ENCODE measurements at regions not wholly inside any gene's neighbourhood (a gene's known extent, or its start where the extent isn't known, plus 50 kb on each side); places are given as distances from the start of the nearest gene placed in this dataset.

DNA sequence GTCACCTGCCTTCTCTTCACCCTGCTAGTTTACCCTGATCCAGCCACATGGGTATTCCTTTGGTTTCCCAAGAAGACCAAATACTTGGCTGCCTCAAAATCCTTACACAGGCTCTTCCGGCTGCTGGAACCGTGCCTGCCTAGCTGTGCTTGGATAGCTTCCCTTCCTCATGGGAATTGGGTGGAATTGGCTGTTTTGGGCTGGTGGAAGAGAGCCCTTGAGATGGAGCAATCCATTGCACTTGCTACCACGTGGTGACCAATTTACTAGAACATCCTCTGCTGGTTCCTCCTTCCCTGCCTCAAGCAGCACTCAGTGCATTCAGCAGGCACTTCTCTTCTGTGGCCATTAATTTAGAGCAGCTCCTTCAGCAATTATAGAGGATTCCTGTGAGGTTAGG lies 119.3 kb upstream of the AP1S2 start:
- WGBS, 4 donors = 63 to 70% (median 67%) methylated on average over 3 of the region's 3 CpGs
- no peak for TF ChIP-seq POLR2A (IDR thresholded peaks at IDR 0.05)
- TF ChIP-seq, protein P1, sequence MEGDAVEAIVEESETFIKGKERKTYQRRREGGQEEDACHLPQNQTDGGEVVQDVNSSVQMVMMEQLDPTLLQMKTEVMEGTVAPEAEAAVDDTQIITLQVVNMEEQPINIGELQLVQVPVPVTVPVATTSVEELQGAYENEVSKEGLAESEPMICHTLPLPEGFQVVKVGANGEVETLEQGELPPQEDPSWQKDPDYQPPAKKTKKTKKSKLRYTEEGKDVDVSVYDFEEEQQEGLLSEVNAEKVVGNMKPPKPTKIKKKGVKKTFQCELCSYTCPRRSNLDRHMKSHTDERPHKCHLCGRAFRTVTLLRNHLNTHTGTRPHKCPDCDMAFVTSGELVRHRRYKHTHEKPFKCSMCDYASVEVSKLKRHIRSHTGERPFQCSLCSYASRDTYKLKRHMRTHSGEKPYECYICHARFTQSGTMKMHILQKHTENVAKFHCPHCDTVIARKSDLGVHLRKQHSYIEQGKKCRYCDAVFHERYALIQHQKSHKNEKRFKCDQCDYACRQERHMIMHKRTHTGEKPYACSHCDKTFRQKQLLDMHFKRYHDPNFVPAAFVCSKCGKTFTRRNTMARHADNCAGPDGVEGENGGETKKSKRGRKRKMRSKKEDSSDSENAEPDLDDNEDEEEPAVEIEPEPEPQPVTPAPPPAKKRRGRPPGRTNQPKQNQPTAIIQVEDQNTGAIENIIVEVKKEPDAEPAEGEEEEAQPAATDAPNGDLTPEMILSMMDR (IDR thresholded peaks at IDR 0.05) = no peak
- no peak overlapping the region for H3K27ac ChIP-seq
- peak in 3 of 7 donors; percentile 7 to 43 (median 17) for DNase-seq
- no peaks in the 10 kb centered on the region for H3K9me3 ChIP-seq (replicated peaks in 1 of 3)
- intact Hi-C loops (cut with DNase I) = no loop called here
- no peaks in the 10 kb centered on the region for H3K36me3 ChIP-seq (replicated peaks in 1 of 2)
- H3K4me3 ChIP-seq = no peak overlapping the region
- peaks cover 13% of the 10 kb centered on the region for H3K27me3 ChIP-seq
- no peaks in the 10 kb centered on the region for H3K4me1 ChIP-seq (replicated peaks in 1 of 2)

DNA sequence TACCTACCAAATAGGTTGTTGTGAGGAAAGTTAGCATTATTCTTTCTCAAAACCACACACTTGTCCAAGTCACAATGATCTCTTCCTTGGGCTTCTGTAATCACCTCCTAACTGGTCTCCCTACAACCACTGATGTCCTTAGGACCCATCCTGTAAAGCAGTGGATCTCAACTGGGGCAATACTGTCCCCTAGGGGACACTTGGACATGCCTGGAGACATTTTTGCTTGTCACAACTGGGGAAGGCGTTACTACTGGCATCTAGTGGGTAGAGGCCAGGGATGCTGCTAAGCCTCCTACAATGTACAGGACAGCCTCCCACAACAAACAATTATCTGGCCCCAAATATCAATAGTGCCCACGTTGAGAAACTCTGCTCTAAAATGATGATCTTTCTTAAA lies 118.7 kb upstream of the AP1S2 start:
- H3K9me3 ChIP-seq (replicated peaks in 1 of 3) = no peaks in the 10 kb centered on the region
- no peak overlapping the region for H3K27ac ChIP-seq
- TF ChIP-seq, protein P1 (IDR thresholded peaks at IDR 0.05) = peak in 5 of 6 experiments; percentile 38 to 55 (median 48)
- no peak for TF ChIP-seq POLR2A (IDR thresholded peaks at IDR 0.05)
- H3K27me3 ChIP-seq = peaks cover 13% of the 10 kb centered on the region
- 42 to 83% (median 52%) methylated on average over 1 to 2 of the region's 2 CpGs for WGBS, 4 donors
- no peak overlapping the region for H3K4me3 ChIP-seq
- no peaks in the 10 kb centered on the region for H3K4me1 ChIP-seq (replicated peaks in 1 of 2)
- DNase-seq = peak; percentile 9 to 57 (median 26)
- no peaks in the 10 kb centered on the region for H3K36me3 ChIP-seq (replicated peaks in 1 of 2)
- intact Hi-C loops (cut with DNase I) = no loop called here

DNA sequence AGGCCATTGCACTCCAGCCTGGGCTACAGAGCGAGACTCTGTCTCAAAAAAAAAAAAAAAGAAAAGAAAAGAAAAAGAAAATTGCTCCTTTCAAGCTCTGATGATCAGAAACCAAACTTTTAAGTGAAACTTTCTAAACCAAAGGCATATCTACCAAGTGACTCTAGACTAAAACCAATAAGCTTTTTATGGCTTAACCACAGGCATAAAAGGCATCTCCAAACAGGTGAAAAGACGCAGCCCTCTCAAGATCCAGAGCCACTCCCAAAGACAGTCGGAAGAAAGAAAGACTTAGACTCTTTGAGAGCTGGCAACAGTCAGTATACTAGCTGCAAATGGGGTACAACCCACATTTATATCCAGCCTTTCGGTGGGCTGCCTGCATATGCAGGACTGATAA lies 117.1 kb upstream of the AP1S2 start:
- 74 to 82% (median 79%) methylated on average over 3 to 4 of the region's 4 CpGs for WGBS, 4 donors
- H3K27me3 ChIP-seq = peaks cover 7% of the 10 kb centered on the region

DNA sequence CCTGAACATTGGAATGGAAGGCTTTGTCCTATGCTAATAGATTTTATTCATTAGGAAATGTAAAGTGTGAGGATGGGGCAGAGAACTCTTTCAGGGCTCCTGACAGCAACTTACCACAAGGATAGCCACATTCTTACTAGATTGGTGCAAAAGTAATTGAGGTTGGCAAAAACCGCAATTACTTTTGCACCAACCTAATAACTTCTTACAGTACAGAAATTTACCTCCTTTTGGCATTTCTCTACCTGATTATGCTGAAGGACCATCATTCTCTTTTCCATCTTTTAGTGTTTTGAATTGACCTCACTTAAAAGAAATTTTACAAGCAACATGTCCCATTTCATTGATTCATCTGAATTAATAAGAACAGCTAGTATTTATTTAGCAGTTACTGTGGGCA lies 109.2 kb upstream of the AP1S2 start:
- WGBS, 4 donors = 75 to 84% (median 79%) methylated on average over 1 of the region's 1 CpG
- no peaks in the 10 kb centered on the region for H3K4me1 ChIP-seq (replicated peaks in 1 of 2)
- no peak for TF ChIP-seq POLR2A (IDR thresholded peaks at IDR 0.05)
- TF ChIP-seq, protein P1 (IDR thresholded peaks at IDR 0.05) = no peak
- no peak overlapping the region for H3K27ac ChIP-seq
- intact Hi-C loops (cut with DNase I) = no loop called here
- no peaks in the 10 kb centered on the region for H3K9me3 ChIP-seq (replicated peaks in 1 of 3)
- no peaks in the 10 kb centered on the region for H3K36me3 ChIP-seq (replicated peaks in 1 of 2)
- H3K4me3 ChIP-seq = no peak overlapping the region
- peaks cover 7% of the 10 kb centered on the region for H3K27me3 ChIP-seq
- DNase-seq = no peak

More for the DNA sequence above, 117.1 kb upstream of the AP1S2 start:
- Histone ChIP-seq H3K4me3 (no peak overlapping the region), H3K9me3 (replicated peaks in 1 of 3) (no peaks in the 10 kb centered on the region), H3K36me3 (replicated peaks in 1 of 2) (no peaks in the 10 kb centered on the region), H3K27ac (no peak overlapping the region), H3K4me1 (replicated peaks in 1 of 2) (no peaks in the 10 kb centered on the region)
- intact Hi-C loops (cut with DNase I) = no loop called here
- TF ChIP-seq, protein P1 (IDR thresholded peaks at IDR 0.05) = no peak
- TF ChIP-seq POLR2A (IDR thresholded peaks at IDR 0.05) = no peak
- no peak for DNase-seq

Measured in adrenal gland (tissue), 9 donors.